ENCODE measurements at regions not wholly inside any gene's neighbourhood (a gene's known extent, or its start where the extent isn't known, plus 50 kb on each side); places are given as distances from the start of the nearest gene placed in this dataset.

- no peak for TF ChIP-seq CTCF (IDR thresholded peaks at IDR 0.05)
- no peaks in the 10 kb centered on the region for H3K36me3 ChIP-seq
- no peak overlapping the region for H3K4me3 ChIP-seq (ENCODE audit: low read depth in 1 of 2, low read length in 1 of 2)
- peaks cover 5% of the 10 kb centered on the region for H3K27me3 ChIP-seq
- no peaks in the 10 kb centered on the region for H3K9me3 ChIP-seq
- H3K27ac ChIP-seq, result no peak overlapping the region
- no peaks in the 10 kb centered on the region for H3K4me1 ChIP-seq (ENCODE audit: control insufficient read depth in 1 of 2, insufficient read depth in 1 of 2, low read depth in 1 of 2, low read length in 1 of 2)
Measured at GRCh38 chr20:40481337-40481736, 207.7 kb downstream of the MAFB start.

- Histone ChIP-seq H3K9me3 (no peaks in the 10 kb centered on the region), H3K27me3 (peaks cover 5% of the 10 kb centered on the region), H3K36me3 (no peaks in the 10 kb centered on the region), H3K4me1 (ENCODE audit: control insufficient read depth in 1 of 2, insufficient read depth in 1 of 2, low read depth in 1 of 2, low read length in 1 of 2) (no peaks in the 10 kb centered on the region), H3K27ac (no peak overlapping the region), H3K4me3 (ENCODE audit: low read depth in 1 of 2, low read length in 1 of 2) (no peak overlapping the region)
- TF ChIP-seq CTCF (IDR thresholded peaks at IDR 0.05), result no peak
Measured at GRCh38 chr20:40477805-40478204, 211.2 kb downstream of the MAFB start.

- no peaks in the 10 kb centered on the region for H3K9me3 ChIP-seq
- H3K27ac ChIP-seq, result no peak overlapping the region
- no peak for TF ChIP-seq CTCF (IDR thresholded peaks at IDR 0.05)
- no peak overlapping the region for H3K4me3 ChIP-seq (ENCODE audit: low read depth in 1 of 2, low read length in 1 of 2)
- H3K27me3 ChIP-seq, result peaks cover 5% of the 10 kb centered on the region
- no peaks in the 10 kb centered on the region for H3K36me3 ChIP-seq
- no peaks in the 10 kb centered on the region for H3K4me1 ChIP-seq (ENCODE audit: control insufficient read depth in 1 of 2, insufficient read depth in 1 of 2, low read depth in 1 of 2, low read length in 1 of 2)
Measured at GRCh38 chr20:40476461-40476860, 212.6 kb downstream of the MAFB start.

GRCh38 chr20:40472905-40473304 is 216.1 kb downstream of the MAFB start:
- no peak overlapping the region for H3K27ac ChIP-seq
- no peaks in the 10 kb centered on the region for H3K9me3 ChIP-seq
- no peaks in the 10 kb centered on the region for H3K36me3 ChIP-seq
- peaks cover 0 to 6% of the 10 kb centered on the region in 2 experiments for H3K4me1 ChIP-seq (ENCODE audit: control insufficient read depth in 1 of 2, insufficient read depth in 1 of 2, low read depth in 1 of 2, low read length in 1 of 2)
- no peak for TF ChIP-seq CTCF (IDR thresholded peaks at IDR 0.05)
- no peaks in the 10 kb centered on the region for H3K27me3 ChIP-seq
- H3K4me3 ChIP-seq (ENCODE audit: low read depth in 1 of 2, low read length in 1 of 2), result no peak overlapping the region

- H3K4me3 ChIP-seq (ENCODE audit: low read depth in 1 of 2, low read length in 1 of 2), result no peak overlapping the region
- H3K27me3 ChIP-seq, result no peaks in the 10 kb centered on the region
- no peaks in the 10 kb centered on the region for H3K36me3 ChIP-seq
- no peak for TF ChIP-seq CTCF (IDR thresholded peaks at IDR 0.05)
- no peaks in the 10 kb centered on the region for H3K9me3 ChIP-seq
- H3K4me1 ChIP-seq (ENCODE audit: control insufficient read depth in 1 of 2, insufficient read depth in 1 of 2, low read depth in 1 of 2, low read length in 1 of 2), result peaks cover 0 to 12% of the 10 kb centered on the region in 2 experiments
- peak overlapping the region; percentile 9 for H3K27ac ChIP-seq
Measured at GRCh38 chr20:40471261-40471629, 217.8 kb downstream of the MAFB start.

Data from neutrophil (primary cell).